GM12891 (cell line): ENCODE measurements at regions not wholly inside any gene's neighbourhood (a gene's known extent, or its start where the extent isn't known, plus 50 kb on each side); places are given as distances from the start of the nearest gene placed in this dataset.

Experiments used
- POLR2A ChIP-seq: IDR thresholded peaks from 2 replicates; pipeline ENCODE4 v1.6.1; 2011; ENCODE audit warnings: low read depth, low read length, control low read depth
- POLR2AphosphoS5 ChIP-seq: IDR thresholded peaks from 2 replicates; pipeline ENCODE4 v1.6.1; 2011; ENCODE audit warnings: low read depth, low read length, control low read depth
- SPI1 ChIP-seq: IDR thresholded peaks from 2 replicates; pipeline ENCODE4 v1.6.1; 2011; ENCODE audit warnings: low read depth, low read length, control low read depth
- TAF1 ChIP-seq: IDR thresholded peaks from 2 replicates; pipeline ENCODE4 v1.6.1; 2011; ENCODE audit warnings: low read depth, low read length, control low read depth

DNA sequence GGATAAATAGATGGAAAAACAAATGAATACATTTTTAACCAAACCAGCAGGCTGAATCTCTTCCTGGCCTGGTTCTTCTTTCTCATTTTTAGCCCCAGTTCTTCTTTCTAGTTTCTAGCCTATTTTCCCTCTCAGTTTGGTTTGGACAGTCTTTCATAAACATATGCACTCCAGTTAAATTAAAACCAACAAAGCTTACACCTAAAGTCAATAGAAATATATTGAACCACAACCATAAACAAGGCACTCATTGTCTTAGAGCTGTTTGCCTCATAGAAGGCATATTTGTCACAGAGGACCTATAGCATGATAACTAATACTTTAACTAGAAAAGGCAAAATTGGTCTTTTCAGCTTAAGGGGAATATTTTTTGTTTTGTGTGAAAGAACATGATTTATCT, 638.3 kb downstream of the NR2F1-AS1 start:
- TF ChIP-seq POLR2A = no peak
- no peak for TF ChIP-seq SPI1
- TF ChIP-seq POLR2AphosphoS5 = no peak
- TF ChIP-seq TAF1 = no peak
